WTC11 (cell line): ENCODE measurements at regions not wholly inside any gene's neighbourhood (a gene's known extent, or its start where the extent isn't known, plus 50 kb on each side); places are given as distances from the start of the nearest gene placed in this dataset.

Source experiments
- ATF1 ChIP-seq: sonication (generic); formaldehyde crosslinking; IDR thresholded peaks from 2 replicates; pipeline ENCODE4 v1.8.1; 2023; ENCODE audit warnings: mild to moderate bottlenecking, moderate library complexity, missing genetic modification reagents
- JUN ChIP-seq: sonication (generic); formaldehyde crosslinking; IDR thresholded peaks from 2 replicates; pipeline ENCODE4 v1.8.0; 2023; ENCODE audit warnings: mild to moderate bottlenecking, missing genetic modification reagents
- NR1H2 ChIP-seq: sonication (generic); formaldehyde crosslinking; IDR thresholded peaks from 2 replicates; pipeline ENCODE4 v1.9.0; 2021; ENCODE audit warnings: mild to moderate bottlenecking, moderate library complexity, missing genetic modification reagents
- TEAD4 ChIP-seq: sonication (generic); formaldehyde crosslinking; IDR thresholded peaks from 2 replicates; pipeline ENCODE4 v1.8.0; 2022; ENCODE audit warnings: mild to moderate bottlenecking, missing genetic modification reagents
- USF1 ChIP-seq: sonication (generic); formaldehyde crosslinking; IDR thresholded peaks from 2 replicates; pipeline ENCODE4 v1.8.0; 2022; ENCODE audit warnings: mild to moderate bottlenecking, missing genetic modification reagents
- ZBTB21 ChIP-seq: sonication (generic); formaldehyde crosslinking; IDR thresholded peaks from 2 replicates; pipeline ENCODE4 v1.8.1; 2023; ENCODE audit warnings: mild to moderate bottlenecking, missing genetic modification reagents, borderline replicate concordance
- TF ChIP-seq, protein P1 (sequence below): fragments of 200-600 bp; IDR thresholded peaks from 2 replicates; pipeline ENCODE4 v1.8.0; 2022; ENCODE audit warnings: antibody characterized with exemption
- TF ChIP-seq, protein P2 (sequence below): sonication (generic); formaldehyde crosslinking; IDR thresholded peaks from 2 replicates; pipeline ENCODE4 v1.8.1; 2022; ENCODE audit warnings: mild to moderate bottlenecking, moderate library complexity, missing genetic modification reagents
- TF ChIP-seq, protein P3 (sequence below): fragments of 250-450 bp; sonication (Bioruptor Pico); IDR thresholded peaks from 2 replicates; pipeline ENCODE4 v1.9.0; 2021; ENCODE audit warnings: mild to moderate bottlenecking

GRCh38 chr16:5551909-5552308 is 454.3 kb upstream of the EEF2KMT start:
- TF ChIP-seq ZBTB21 (CRISPR knock-in tag) (no peak), JUN (CRISPR knock-in tag) (no peak), TEAD4 (no peak), NR1H2 (CRISPR knock-in tag) (no peak), USF1 (CRISPR knock-in tag) (no peak), ATF1 (no peak)
- TF ChIP-seq, protein P1, sequence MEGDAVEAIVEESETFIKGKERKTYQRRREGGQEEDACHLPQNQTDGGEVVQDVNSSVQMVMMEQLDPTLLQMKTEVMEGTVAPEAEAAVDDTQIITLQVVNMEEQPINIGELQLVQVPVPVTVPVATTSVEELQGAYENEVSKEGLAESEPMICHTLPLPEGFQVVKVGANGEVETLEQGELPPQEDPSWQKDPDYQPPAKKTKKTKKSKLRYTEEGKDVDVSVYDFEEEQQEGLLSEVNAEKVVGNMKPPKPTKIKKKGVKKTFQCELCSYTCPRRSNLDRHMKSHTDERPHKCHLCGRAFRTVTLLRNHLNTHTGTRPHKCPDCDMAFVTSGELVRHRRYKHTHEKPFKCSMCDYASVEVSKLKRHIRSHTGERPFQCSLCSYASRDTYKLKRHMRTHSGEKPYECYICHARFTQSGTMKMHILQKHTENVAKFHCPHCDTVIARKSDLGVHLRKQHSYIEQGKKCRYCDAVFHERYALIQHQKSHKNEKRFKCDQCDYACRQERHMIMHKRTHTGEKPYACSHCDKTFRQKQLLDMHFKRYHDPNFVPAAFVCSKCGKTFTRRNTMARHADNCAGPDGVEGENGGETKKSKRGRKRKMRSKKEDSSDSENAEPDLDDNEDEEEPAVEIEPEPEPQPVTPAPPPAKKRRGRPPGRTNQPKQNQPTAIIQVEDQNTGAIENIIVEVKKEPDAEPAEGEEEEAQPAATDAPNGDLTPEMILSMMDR, result no peak
- TF ChIP-seq, protein P2, sequence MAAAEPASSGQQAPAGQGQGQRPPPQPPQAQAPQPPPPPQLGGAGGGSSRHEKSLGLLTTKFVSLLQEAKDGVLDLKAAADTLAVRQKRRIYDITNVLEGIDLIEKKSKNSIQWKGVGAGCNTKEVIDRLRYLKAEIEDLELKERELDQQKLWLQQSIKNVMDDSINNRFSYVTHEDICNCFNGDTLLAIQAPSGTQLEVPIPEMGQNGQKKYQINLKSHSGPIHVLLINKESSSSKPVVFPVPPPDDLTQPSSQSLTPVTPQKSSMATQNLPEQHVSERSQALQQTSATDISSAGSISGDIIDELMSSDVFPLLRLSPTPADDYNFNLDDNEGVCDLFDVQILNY (CRISPR knock-in tag), result no peak
- TF ChIP-seq, protein P3, sequence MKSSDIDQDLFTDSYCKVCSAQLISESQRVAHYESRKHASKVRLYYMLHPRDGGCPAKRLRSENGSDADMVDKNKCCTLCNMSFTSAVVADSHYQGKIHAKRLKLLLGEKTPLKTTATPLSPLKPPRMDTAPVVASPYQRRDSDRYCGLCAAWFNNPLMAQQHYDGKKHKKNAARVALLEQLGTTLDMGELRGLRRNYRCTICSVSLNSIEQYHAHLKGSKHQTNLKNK, result no peak
